Thyroid gland (tissue), 4 donors: ENCODE measurements at regions not wholly inside any gene's neighbourhood (a gene's known extent, or its start where the extent isn't known, plus 50 kb on each side); places are given as distances from the start of the nearest gene placed in this dataset.

ENCODE experiments used
- CTCF ChIP-seq, 6 experiments: fragments of 200-600 bp in 3 of 6; fragments of 450-650 bp in 3 of 6; sonication (generic) in 3 of 6; IDR thresholded peaks; one replicate each; pipeline ENCODE4 v1.5.1; 2016 to 2019; ENCODE audit warnings: antibody characterized with exemption in 6 of 6, mild to moderate bottlenecking in 2 of 6, inconsistent platforms in 1 of 6, moderate library complexity in 1 of 6
- POLR2A ChIP-seq, 2 donors: fragments of 450-650 bp; IDR thresholded peaks; one replicate each; pipeline ENCODE4 v1.6.1; 2017; ENCODE audit warnings: antibody characterized with exemption in 2 of 2, mild to moderate bottlenecking in 2 of 2, moderate library complexity in 1 of 2

- TF ChIP-seq POLR2A (IDR thresholded peaks at IDR 0.05) (no peak), CTCF (IDR thresholded peaks at IDR 0.05) (no peak)
These were observed 86.5 kb downstream of the MAGED4 start for GRCh38 chrX:52271206-52271605.
